ENCODE measurements at regions not wholly inside any gene's neighbourhood (a gene's known extent, or its start where the extent isn't known, plus 50 kb on each side); places are given as distances from the start of the nearest gene placed in this dataset.

- Histone ChIP-seq H3K36me3 (no peaks in the 10 kb centered on the region), H3K9me3 (no peaks in the 10 kb centered on the region), H3K4me3 (no peak overlapping the region), H3K27me3 (replicated peaks; ENCODE audit: insufficient read depth) (no peaks in the 10 kb centered on the region), H3K27ac (no peak overlapping the region), H3K4me1 (replicated peaks) (no peaks in the 10 kb centered on the region)
- intact Hi-C loops (cut with DNase I), result no loop called here
- no peak for TF ChIP-seq POLR2A (IDR thresholded peaks at IDR 0.05)
- DNase-seq (ENCODE audit: low spot score), result no peak
- WGBS, result 79% methylated on average over 6 of the region's 6 CpGs
Measured at GRCh38 chr13:59358014-59358413, 805.7 kb downstream of the DIAPH3 start.

GRCh38 chr13:59360108-59360507 lies 803.6 kb downstream of the DIAPH3 start:
- H3K4me1 ChIP-seq (replicated peaks), result no peaks in the 10 kb centered on the region
- DNase-seq (ENCODE audit: low spot score), result no peak
- no peak overlapping the region for H3K27ac ChIP-seq
- no peak for TF ChIP-seq CTCF (IDR thresholded peaks at IDR 0.05)
- no peak overlapping the region for H3K4me3 ChIP-seq
- H3K9me3 ChIP-seq, result no peaks in the 10 kb centered on the region
- H3K36me3 ChIP-seq, result no peaks in the 10 kb centered on the region
- H3K27me3 ChIP-seq (replicated peaks; ENCODE audit: insufficient read depth), result no peaks in the 10 kb centered on the region
- intact Hi-C loops (cut with DNase I), result no loop called here

- no peak for TF ChIP-seq POLR2AphosphoS5 (IDR thresholded peaks at IDR 0.05)
- no peak for TF ChIP-seq POLR2A (IDR thresholded peaks at IDR 0.05)
- TF ChIP-seq CTCF (IDR thresholded peaks at IDR 0.05), result no peak
Measured at GRCh38 chr13:59360916-59361315, 802.8 kb downstream of the DIAPH3 start.

GRCh38 chr13:59363313-59363712 lies 800.4 kb downstream of the DIAPH3 start:
- Histone ChIP-seq H3K4me3 (no peak overlapping the region), H3K27me3 (replicated peaks; ENCODE audit: insufficient read depth) (no peaks in the 10 kb centered on the region), H3K27ac (no peak overlapping the region), H3K36me3 (no peaks in the 10 kb centered on the region), H3K4me1 (replicated peaks) (no peaks in the 10 kb centered on the region), H3K9me3 (no peaks in the 10 kb centered on the region)
- 42% methylated on average over 3 of the region's 3 CpGs for WGBS
- no peak for DNase-seq (ENCODE audit: low spot score)
- TF ChIP-seq POLR2AphosphoS5 (IDR thresholded peaks at IDR 0.05), result no peak
- no peak for TF ChIP-seq CTCF (IDR thresholded peaks at IDR 0.05)
- no peak for TF ChIP-seq POLR2A (IDR thresholded peaks at IDR 0.05)
- intact Hi-C loops (cut with DNase I), result no loop called here

More at GRCh38 chr13:59360916-59361315, 802.8 kb downstream of the DIAPH3 start:
- Histone ChIP-seq H3K9me3 (no peaks in the 10 kb centered on the region), H3K36me3 (no peaks in the 10 kb centered on the region), H3K4me1 (replicated peaks) (no peaks in the 10 kb centered on the region), H3K4me3 (no peak overlapping the region), H3K27ac (no peak overlapping the region), H3K27me3 (replicated peaks; ENCODE audit: insufficient read depth) (no peaks in the 10 kb centered on the region)
- DNase-seq (ENCODE audit: low spot score), result no peak
- intact Hi-C loops (cut with DNase I), result no loop called here

GRCh38 chr13:59363947-59364346 lies 799.8 kb downstream of the DIAPH3 start:
- Histone ChIP-seq H3K36me3 (no peaks in the 10 kb centered on the region), H3K27me3 (replicated peaks; ENCODE audit: insufficient read depth) (no peaks in the 10 kb centered on the region), H3K4me1 (replicated peaks) (no peaks in the 10 kb centered on the region), H3K4me3 (no peak overlapping the region), H3K27ac (no peak overlapping the region), H3K9me3 (no peaks in the 10 kb centered on the region)
- 56% methylated on average over 4 of the region's 4 CpGs for WGBS
- no peak for DNase-seq (ENCODE audit: low spot score)
- intact Hi-C loops (cut with DNase I), result no loop called here
- TF ChIP-seq CTCF (IDR thresholded peaks at IDR 0.05) (no peak), POLR2A (IDR thresholded peaks at IDR 0.05) (no peak), POLR2AphosphoS5 (IDR thresholded peaks at IDR 0.05) (no peak)

Data from prostate gland (tissue), 2 donors.